Erythroblast (primary cell): ENCODE measurements at regions not wholly inside any gene's neighbourhood (a gene's known extent, or its start where the extent isn't known, plus 50 kb on each side); places are given as distances from the start of the nearest gene placed in this dataset.

Source experiments
- GATA1 ChIP-seq: IDR thresholded peaks from 2 replicates; pipeline ENCODE4 v1.6.1; 2011; ENCODE audit warnings: low read depth, mild to moderate bottlenecking, control low read depth, low read length, moderate library complexity
- POLR2A ChIP-seq: IDR thresholded peaks from 2 replicates; pipeline ENCODE4 v1.6.1; 2011; ENCODE audit warnings: mild to moderate bottlenecking, low read length

DNA sequence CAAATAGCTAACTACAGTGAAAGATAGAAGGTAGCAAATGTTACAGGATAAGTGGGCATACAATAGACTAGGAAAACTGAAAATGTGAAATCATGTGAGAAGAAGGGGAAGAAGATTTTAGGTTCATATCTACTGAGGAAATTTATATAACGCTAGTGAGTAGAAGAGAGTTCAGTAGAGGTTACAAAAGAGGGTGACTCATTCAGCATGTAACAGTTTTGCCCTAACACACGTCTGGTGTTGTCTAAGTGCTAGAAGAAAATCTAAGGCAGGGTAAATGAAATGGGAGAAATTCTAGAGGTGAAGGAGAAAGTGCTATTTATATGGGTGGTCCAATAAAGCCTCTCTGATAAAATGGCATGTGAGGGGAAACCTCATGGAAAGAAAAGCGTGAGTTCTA lies 731.4 kb upstream of the POT1 start:
- TF ChIP-seq POLR2A, result no peak
- no peak for TF ChIP-seq GATA1
